ENCODE measurements at regions not wholly inside any gene's neighbourhood (a gene's known extent, or its start where the extent isn't known, plus 50 kb on each side); places are given as distances from the start of the nearest gene placed in this dataset.

GRCh38 chr3:18239674-18240073, 185.5 kb downstream of the SATB1 start:
- no peaks in the 10 kb centered on the region for H3K9me3 Mint-ChIP-seq
- WGBS, 2 experiments (ENCODE audit: insufficient coverage in 1 of 2, insufficient read length in 1 of 2), result 82% methylated on average over 2 of the region's 2 CpGs; no CpG with 5 or more reads in 1 of the 2 experiments
- H3K9me3 ChIP-seq (ENCODE audit: control insufficient read depth, low read length), result no peaks in the 10 kb centered on the region
- no peaks in the 10 kb centered on the region for H3K27me3 ChIP-seq (ENCODE audit: control insufficient read depth, insufficient read depth, low read length, poor library complexity, severe bottlenecking)
- TF ChIP-seq, protein P1, sequence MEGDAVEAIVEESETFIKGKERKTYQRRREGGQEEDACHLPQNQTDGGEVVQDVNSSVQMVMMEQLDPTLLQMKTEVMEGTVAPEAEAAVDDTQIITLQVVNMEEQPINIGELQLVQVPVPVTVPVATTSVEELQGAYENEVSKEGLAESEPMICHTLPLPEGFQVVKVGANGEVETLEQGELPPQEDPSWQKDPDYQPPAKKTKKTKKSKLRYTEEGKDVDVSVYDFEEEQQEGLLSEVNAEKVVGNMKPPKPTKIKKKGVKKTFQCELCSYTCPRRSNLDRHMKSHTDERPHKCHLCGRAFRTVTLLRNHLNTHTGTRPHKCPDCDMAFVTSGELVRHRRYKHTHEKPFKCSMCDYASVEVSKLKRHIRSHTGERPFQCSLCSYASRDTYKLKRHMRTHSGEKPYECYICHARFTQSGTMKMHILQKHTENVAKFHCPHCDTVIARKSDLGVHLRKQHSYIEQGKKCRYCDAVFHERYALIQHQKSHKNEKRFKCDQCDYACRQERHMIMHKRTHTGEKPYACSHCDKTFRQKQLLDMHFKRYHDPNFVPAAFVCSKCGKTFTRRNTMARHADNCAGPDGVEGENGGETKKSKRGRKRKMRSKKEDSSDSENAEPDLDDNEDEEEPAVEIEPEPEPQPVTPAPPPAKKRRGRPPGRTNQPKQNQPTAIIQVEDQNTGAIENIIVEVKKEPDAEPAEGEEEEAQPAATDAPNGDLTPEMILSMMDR (conservative IDR thresholded peaks at IDR 0.05), result no peak
- peaks cover 16% of the 10 kb centered on the region for H3K4me1 ChIP-seq (ENCODE audit: control insufficient read depth, insufficient read depth, low read length)
- no peak for DNase-seq
- H3K36me3 Mint-ChIP-seq (ENCODE audit: low read depth), result no peaks in the 10 kb centered on the region
- H3K36me3 ChIP-seq (ENCODE audit: control insufficient read depth, insufficient read depth, low read length), result no peaks in the 10 kb centered on the region
- no peak overlapping the region for H3K4me3 ChIP-seq (ENCODE audit: low read length)
- H3K27ac Mint-ChIP-seq, result no peak overlapping the region
- no peak overlapping the region for H3K9ac ChIP-seq (ENCODE audit: extremely low read depth, low read length, poor library complexity, severe bottlenecking)
- H3K27ac ChIP-seq (ENCODE audit: low read depth, low read length), result no peak overlapping the region
- peaks cover 45% of the 10 kb centered on the region for H3K4me1 Mint-ChIP-seq
- H3K4me3 Mint-ChIP-seq, result no peak overlapping the region
- no peaks in the 10 kb centered on the region for H3K27me3 Mint-ChIP-seq (ENCODE audit: insufficient read depth)

DNA sequence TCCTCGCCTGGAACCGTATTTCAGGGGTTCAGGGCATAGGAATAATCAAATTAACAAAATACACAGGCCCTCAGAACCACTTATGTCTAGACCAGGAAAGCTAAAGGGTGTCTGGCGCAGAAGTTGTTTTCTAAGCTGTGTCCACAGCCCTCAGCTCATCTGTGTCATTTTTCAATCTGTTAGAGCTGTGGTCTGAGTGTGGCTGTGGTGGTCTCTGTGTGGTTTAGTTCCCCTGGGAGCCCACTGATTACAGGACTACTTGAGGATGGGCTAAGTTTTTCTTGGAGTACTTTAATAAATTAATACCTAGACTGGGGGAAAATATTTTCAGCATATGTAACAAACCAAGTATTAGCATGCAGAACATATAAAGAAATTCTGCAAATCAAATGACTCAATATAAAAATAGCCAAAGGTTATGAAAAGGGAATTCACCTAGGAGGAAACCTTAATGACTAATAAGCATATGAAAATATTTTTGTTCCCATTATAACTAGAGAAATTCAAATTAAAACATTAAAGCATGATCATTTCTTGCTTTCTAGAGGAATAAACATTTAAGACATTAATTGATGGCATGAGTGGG, 186.3 kb downstream of the SATB1 start:
- H3K27ac Mint-ChIP-seq, result no peak overlapping the region
- H3K4me1 Mint-ChIP-seq, result peaks cover 53% of the 10 kb centered on the region
- Histone ChIP-seq H3K4me1 (ENCODE audit: control insufficient read depth, insufficient read depth, low read length) (peaks cover 21% of the 10 kb centered on the region), H3K4me3 (ENCODE audit: low read length) (no peak overlapping the region), H3K27ac (ENCODE audit: low read depth, low read length) (no peak overlapping the region), H3K9me3 (ENCODE audit: control insufficient read depth, low read length) (no peaks in the 10 kb centered on the region), H3K27me3 (ENCODE audit: control insufficient read depth, insufficient read depth, low read length, poor library complexity, severe bottlenecking) (no peaks in the 10 kb centered on the region), H3K9ac (ENCODE audit: extremely low read depth, low read length, poor library complexity, severe bottlenecking) (no peak overlapping the region), H3K36me3 (ENCODE audit: control insufficient read depth, insufficient read depth, low read length) (no peaks in the 10 kb centered on the region)
- no peak for DNase-seq
- no peaks in the 10 kb centered on the region for H3K27me3 Mint-ChIP-seq (ENCODE audit: insufficient read depth)
- H3K4me3 Mint-ChIP-seq, result no peak overlapping the region
- TF ChIP-seq, protein P1 (conservative IDR thresholded peaks at IDR 0.05), result no peak
- no peaks in the 10 kb centered on the region for H3K9me3 Mint-ChIP-seq
- WGBS, 2 experiments (ENCODE audit: insufficient coverage in 1 of 2, insufficient read length in 1 of 2), result 98% methylated on average over 3 of the region's 3 CpGs; no CpG with 5 or more reads in 1 of the 2 experiments
- H3K36me3 Mint-ChIP-seq (ENCODE audit: low read depth), result no peaks in the 10 kb centered on the region

DNA sequence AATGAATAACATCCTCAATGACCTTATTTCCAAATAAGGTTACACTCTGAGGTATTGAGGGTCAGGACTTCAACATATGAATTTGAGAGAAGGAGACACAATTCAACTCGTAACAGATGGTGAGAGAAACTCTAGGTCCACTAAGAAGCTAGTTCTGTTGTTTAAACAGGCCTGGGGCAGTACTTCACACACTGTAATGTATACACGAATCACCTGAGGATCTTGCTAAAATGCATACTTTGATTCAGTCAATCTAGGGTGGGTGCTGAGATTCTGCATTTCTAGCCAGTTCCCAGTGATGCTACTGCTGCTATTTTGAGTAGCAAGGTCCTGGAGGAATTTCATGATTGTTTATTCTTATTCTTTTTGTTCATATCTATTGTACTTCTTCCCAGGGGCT, 186.8 kb downstream of the SATB1 start:
- TF ChIP-seq, protein P1 (conservative IDR thresholded peaks at IDR 0.05), result no peak
- H3K27ac ChIP-seq (ENCODE audit: low read depth, low read length), result no peak overlapping the region
- no peaks in the 10 kb centered on the region for H3K36me3 ChIP-seq (ENCODE audit: control insufficient read depth, insufficient read depth, low read length)
- H3K4me3 ChIP-seq (ENCODE audit: low read length), result no peak overlapping the region
- H3K9ac ChIP-seq (ENCODE audit: extremely low read depth, low read length, poor library complexity, severe bottlenecking), result no peak overlapping the region
- no peaks in the 10 kb centered on the region for H3K27me3 ChIP-seq (ENCODE audit: control insufficient read depth, insufficient read depth, low read length, poor library complexity, severe bottlenecking)
- H3K9me3 Mint-ChIP-seq, result no peaks in the 10 kb centered on the region
- no peaks in the 10 kb centered on the region for H3K36me3 Mint-ChIP-seq (ENCODE audit: low read depth)
- no peaks in the 10 kb centered on the region for H3K9me3 ChIP-seq (ENCODE audit: control insufficient read depth, low read length)
- peaks cover 58% of the 10 kb centered on the region for H3K4me1 Mint-ChIP-seq
- H3K27me3 Mint-ChIP-seq (ENCODE audit: insufficient read depth), result no peaks in the 10 kb centered on the region
- no peak overlapping the region for H3K4me3 Mint-ChIP-seq
- 91 to 92% methylated on average over 2 of the region's 2 CpGs for WGBS, 2 experiments (ENCODE audit: insufficient coverage in 1 of 2, insufficient read length in 1 of 2)
- peaks cover 24% of the 10 kb centered on the region for H3K4me1 ChIP-seq (ENCODE audit: control insufficient read depth, insufficient read depth, low read length)
- H3K27ac Mint-ChIP-seq, result no peak overlapping the region
- no peak for DNase-seq

Measured in endodermal cell (in vitro differentiated cells).